ENCODE measurements at regions not wholly inside any gene's neighbourhood (a gene's known extent, or its start where the extent isn't known, plus 50 kb on each side); places are given as distances from the start of the nearest gene placed in this dataset.

DNA sequence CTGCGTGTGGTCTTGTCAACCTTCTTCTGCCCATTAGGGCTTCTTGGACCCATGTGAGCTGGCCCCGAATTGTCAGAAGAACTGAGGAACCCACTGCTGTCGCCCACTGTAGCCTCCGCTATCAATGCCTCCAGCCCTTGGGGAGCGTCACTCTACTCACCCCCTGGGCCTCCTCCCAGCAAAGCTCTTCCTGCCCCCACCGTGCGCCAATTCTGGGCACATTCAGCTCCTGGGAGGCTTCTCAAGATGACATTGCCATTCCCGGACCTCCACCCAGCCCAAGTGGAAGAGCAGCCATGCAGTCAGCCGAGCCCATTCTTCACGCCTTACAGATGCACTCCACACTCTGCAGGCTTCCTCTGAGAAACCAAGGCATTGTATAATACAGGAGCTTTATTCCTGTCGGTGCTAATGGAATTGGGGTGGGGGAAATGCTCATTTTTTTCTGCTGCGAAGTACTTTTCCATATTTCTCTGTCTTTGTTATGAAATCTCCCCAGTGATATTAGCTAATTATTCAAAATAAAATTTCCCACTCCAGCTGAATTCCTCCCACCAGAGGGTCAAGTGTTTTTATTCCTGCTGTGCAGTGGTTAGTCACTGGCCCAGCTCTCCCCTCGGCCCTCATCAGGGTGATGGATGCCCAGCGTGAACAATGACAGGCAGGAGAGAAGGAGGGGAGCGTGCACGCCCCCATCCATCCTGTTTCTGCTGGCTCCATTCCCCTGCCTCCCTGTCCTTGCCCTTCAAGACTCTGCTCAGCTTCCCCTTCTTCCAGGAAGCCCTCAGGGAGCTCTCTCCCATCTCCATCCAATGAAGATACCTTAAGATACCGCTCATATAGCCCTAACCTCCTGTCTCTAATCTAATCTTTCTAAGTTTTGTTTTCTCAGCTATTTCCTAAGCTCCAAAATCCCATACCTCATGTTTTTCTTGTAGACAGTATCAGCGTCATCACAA is 87.7 kb downstream of the C16orf95 start:
- DNase-seq (ENCODE audit: low spot score), result no peak

DNA sequence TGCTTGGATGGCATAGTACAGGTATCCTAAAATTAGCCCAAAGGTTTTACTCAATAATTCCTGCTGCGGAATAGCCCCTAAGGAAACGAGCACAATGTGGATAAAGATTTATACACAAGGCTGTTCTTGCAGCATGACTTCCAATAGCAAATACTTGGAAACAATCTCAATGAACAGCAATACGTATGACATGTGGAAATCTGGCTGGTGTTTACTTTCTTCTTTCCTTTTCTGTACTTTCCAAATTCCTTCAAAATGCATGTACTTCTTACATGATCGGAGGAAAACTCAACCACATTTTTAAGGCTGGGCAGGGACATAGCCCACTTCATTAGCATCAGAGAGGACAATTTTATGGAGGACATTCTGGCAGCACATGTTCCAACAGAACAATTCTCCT is 86.6 kb downstream of the C16orf95 start:
- DNase-seq (ENCODE audit: low spot score), result no peak

DNA sequence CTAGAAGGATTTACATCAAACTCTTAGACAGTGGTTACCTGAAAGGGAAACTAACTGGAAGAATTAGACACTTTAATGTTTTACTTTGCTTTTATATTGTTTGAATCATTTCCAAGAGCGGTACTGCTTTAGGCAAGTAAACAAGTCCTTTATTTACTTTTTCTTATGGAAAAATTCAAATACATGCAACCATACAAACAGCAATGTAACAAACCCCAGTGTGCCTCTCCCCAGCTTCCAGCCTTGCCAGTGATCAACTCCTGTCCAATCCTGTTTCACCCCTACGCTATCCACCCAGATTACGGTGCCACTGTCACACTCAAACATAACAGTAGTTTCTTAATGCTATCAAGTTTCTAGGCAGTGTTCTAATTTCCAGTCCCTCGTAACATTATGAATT is 85.9 kb downstream of the C16orf95 start:
- no peak for DNase-seq (ENCODE audit: low spot score)

DNA sequence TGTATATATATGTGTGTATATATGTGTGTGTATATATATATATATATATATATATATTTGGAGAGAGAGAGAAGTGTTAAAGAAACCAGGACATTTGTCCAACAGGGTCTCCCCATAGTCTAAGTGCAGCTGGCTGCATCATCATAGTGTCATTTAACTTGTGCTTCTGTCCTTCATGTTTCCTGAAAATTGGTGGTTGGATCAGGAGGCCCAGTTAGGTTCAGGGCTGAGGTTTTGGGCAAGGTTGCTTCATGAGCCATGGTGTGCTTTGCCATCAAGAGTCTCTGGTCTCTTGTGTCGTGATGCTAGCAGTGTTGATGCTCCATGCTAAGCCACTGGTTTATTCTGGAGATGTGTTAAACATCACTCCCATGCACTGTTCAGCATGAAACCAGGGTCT is 85.3 kb downstream of the C16orf95 start:
- DNase-seq (ENCODE audit: low spot score), result no peak

DNA sequence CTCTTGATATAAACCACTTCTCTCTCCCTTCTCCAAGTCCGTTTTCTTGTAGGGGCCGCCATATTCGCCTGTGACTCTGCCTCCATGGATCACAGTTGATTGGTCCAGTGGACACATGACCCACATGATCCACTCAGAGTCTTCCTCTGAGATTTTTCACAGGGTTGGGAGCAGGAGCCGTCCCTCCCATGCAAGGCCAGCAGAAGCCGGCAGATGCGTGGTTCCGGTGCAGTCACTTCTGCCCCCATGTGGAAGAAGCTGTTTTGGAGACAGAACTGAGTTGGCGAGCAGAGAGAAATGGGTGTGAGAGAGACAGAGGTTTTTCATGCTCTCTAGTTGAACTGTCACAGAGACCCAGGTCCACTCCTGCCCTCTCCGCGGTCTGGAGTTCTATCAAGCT is 83.3 kb downstream of the C16orf95 start:
- DNase-seq (ENCODE audit: low spot score), result no peak

DNA sequence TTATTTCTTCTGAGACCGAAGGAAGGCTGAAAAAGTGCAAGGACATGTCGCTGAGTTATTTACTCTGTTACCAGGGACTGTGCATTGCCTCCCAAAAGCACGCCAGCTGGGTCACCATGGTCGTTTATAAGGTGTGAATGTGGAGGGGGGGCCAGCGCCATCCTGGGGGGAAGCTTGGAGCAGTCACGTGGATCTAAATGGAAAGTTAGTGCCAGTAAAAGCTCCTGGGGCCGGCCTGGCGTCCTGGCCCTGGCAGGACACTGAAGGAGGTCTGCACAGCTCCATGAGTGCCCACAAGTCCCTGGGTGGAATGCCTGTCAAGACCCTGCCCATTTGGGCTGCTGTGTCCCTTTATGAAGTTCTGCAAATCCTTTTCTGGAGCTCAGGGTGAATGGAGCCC is 82.6 kb downstream of the C16orf95 start:
- no peak for DNase-seq (ENCODE audit: low spot score)

DNA sequence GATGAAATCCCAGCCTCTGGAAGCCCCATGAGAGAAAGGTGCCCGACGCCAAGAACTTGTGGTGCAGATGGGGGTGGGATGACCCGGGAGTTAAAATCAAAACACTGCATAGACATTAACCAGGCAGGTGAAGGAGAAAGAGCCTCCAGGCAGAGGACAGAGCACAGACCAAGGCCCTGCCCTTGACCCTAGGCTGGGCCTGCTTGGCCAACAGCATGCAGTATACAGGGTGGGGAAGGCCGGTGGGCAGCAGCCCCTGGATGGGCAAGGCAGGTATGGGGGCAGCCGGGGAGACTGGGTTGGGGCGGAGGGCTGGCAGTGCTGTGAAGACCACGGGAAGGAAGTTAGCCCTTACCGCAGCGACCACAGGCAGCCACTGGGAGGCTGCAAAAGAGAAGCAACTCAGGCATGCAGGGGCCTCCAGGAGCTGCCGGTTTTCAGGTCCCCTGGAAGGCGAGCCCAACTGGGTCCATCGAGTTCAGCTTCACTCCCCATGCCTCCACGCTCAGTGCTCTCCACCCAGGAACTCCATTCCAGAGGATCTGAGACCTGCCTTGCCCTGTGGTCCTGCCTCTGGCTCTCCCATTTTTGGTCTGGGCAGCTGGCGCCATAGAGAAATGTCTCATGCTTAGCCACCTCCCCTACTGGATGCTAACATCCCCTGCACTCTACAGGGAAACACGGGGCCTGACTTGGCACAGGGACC is 81.2 kb downstream of the C16orf95 start:
- DNase-seq (ENCODE audit: low spot score), result no peak

DNA sequence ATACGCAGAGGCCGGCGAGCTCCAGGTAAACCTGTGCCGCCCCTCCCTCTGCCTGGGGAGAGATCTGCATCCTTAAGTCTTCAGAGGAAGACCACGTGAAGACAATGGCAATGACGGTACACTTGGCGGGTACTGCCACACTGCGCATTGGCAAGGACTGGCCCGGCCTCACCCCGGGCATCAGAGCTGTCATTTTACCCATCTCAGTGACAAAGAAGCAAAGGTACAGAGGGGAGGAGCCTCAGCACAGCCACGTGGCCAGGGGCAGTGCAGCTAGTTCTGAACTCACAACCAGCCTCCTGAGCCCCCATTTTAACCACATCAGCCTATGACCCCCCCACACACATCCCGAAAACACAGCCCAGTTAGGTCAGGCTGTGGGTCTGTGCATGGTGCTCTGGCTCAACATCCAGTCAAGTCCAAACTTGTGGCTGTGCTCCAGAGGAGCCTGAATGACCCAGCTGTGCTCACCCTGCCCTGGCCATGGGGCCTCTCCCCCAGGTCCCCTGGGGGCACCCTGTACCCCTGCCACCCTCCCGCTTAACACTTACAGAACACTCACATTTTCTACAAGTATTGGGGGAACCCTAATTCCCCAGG is 80.6 kb downstream of the C16orf95 start:
- no peak for DNase-seq (ENCODE audit: low spot score)

DNA sequence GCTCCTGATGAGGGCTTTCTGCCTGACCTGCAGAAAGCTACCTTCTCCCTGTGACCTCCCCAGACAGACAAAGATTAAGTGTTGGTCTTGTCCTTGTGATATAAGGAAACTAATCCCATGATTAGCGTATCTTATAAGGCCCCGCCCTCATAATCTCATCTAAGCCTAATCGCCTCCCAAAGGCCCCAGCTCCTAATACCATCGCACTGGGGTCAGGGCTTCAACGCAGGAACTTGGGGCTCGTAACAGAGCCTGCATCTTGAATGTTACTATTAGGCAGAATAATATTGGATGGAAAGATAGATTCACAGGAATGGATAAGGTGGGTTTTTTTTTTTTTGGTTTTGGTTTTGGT is 78.9 kb downstream of the C16orf95 start:
- no peak for DNase-seq (ENCODE audit: low spot score)

DNA sequence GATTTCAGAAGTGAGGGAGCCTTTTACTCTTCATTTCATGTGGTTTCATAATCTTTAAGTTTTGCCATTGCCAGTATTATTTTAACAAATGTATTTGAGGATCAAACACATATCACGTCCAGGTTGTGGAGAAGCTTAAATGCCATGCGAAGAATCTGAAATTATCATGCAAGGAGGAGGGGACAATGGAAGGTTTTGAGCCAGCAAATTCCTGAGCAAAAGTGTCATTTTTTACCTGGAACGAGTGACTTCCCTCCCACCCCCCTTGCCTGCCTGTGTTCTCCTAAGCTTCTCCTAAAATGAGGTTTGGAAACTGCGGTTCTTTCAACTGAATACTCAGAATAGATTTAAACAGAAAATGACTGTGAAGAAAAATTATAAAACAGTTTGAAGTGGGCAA is 77.6 kb downstream of the C16orf95 start:
- DNase-seq (ENCODE audit: low spot score), result no peak

DNA sequence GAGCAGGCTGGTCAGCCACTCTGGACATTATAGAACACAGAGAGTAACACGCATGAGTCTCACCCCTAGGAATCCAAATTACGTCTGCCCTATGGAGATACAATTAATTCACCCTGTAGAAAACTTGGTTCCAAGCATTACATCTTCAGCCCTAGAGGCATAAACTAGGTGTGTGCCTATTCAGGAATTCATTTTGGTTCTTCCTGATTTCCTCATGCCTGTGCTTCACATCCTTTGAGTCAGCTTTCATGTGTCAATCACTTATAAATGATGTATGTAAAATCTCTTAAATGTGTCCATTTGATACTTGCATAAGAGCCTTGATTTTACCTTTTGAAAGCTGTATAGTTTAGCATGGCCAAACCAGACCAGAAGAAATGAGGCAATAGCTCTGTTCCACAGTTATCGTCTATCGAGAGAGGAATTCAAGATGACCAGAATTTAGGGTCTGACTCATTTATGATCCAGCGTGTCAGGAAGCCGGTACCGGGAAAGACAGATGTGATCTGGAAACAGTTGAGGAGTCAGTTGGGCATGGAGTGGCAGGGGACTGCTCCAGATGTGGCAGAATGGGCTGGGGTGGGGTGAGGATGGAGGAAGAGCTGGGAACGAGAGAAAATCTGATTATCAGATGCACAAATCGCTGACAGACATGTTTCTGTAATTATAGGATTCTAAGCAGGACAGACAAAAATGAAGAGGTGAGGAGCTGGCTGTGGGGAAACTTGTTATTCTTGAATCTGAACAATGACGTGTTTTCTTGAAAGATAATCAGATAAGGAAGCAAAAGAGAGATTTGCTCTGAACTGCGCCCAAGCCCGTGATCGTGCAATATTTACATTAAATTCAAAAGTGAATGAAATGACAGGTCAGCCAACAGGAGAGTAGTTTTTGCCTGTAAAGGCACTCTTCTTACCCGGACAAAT is 76.7 kb downstream of the C16orf95 start:
- no peak for DNase-seq (ENCODE audit: low spot score)

DNA sequence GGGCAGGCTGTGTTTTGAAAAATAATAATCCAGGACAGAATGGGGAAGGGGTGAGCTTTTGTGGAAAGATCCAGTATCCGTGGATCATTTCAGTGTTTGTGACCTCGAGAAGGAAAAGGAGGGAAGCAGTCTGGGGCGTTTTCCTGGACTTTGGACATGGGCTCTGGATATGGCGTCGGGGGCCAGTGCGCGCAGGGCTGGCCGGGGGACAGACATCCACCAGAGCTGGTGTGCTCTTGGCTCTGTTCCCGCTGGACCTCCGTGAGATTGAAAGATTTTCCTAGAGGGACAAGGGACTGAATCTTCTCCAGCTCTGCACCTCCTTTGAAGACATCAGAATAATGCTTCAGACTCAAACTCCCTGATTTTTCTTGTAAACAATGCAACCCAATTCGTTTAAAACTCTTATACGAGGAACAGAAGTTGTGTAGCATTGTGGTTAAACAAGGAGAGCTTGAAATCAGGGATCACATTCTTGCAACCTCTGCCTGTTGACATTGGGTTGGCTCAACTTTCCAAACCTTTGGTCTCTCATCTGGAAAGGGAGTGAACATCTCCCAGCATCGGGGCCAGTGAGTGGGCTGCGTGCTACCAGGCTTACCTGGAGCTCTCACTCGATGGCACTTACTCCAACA is 75.9 kb downstream of the C16orf95 start:
- no peak for DNase-seq (ENCODE audit: low spot score)

DNA sequence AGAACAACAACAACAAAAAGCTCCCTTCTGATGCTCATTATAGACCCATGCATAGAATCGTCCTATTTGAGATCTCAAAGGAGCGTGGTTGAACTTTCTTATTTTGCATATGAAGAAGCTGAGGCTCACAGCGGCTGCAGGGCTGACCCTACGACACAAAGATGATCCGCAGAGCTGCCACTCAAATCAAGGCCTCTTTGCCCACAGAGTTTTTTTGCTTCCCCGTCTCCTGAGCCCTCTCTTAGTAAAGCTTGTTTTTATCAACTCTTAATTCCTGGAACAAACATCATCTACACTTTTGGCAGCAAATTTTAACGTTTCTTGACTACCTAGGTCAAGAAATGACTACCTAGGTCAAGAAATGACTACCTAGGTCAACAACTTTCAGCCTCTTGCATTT is 73.7 kb downstream of the C16orf95 start:
- no peak for DNase-seq (ENCODE audit: low spot score)

DNA sequence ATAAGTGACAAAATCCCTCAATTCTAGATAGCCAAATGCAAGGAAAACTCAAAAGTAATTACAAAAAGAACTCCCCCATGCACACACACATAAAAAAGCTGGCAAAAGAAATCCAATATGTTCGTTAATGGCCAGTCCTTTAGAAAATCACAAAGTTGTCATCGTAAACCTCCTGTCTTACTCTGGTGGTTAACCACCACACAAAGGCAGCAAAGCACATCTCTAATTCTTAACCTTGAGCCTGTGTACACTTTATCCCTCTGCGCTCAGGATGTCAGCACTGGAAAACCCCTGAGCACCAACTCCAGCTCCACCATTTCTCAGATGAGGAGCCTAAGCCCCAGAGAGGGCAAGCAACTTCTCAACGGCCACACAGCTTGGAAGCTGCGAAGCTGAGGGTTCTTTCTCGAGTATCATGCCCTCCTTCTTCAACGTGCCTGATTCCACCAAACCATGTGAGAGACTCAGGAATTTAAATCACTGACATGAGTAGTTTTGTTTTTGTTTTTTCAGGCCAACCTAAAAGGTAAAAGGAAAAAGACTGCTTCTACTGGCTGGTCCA is 72.5 kb downstream of the C16orf95 start:
- DNase-seq (ENCODE audit: low spot score), result no peak

DNA sequence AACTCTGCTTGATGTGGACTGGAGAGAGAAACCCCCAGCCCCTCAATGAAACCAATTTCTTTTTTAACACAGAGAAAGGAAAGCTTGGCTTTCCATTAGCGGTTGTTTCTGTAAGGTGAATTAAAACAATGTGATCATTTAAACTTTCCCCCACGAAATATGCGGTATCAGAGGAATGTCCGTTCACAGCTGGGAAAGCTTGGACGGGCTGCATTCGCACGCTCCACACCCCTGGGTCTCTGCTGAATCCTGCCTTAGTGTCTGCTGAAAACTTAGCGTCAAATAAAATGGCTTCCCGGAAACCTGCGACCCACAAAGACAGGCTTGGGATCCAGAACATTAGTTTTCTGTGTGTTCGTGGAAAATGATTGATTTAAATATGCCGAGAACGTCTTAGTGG is 71.7 kb downstream of the C16orf95 start:
- DNase-seq (ENCODE audit: low spot score), result no peak

DNA sequence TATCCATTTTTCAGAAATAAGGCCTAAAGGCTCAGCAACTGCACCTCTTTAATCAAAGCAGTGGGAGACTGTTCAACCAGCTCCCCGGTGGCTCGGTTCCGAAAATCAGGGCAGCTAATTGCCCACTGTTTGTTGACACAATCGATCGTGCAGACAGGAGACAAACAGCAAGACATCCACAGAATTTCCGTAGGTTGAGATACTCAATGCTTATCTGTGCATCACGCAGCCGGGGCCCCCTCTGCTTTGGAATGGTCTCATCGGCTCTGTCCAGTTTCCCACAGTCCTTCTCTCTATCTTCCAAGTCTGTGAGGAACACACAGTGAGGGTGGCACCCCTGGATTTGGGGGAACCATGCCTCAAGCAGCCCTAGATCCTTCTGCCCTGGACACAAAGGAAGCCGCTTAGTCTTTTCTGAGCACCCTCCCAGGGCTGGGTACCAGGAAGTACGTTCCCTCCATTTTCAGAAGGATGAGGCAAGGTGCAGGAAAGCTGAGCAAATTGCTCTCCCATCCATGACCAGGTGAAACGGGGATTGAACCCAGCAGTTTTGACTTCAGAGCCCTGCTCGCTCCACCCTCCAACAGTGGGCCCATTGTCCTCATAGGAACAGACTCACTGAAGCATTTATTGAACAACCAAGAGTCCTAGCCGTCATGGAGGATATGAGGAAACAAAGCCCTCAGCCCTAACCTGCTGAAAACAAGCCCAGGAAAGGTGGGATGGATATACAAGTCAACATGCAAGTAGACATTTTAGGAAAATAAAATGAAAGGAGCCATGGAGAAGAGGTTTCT is 70.7 kb downstream of the C16orf95 start:
- no peak for DNase-seq (ENCODE audit: low spot score)

DNA sequence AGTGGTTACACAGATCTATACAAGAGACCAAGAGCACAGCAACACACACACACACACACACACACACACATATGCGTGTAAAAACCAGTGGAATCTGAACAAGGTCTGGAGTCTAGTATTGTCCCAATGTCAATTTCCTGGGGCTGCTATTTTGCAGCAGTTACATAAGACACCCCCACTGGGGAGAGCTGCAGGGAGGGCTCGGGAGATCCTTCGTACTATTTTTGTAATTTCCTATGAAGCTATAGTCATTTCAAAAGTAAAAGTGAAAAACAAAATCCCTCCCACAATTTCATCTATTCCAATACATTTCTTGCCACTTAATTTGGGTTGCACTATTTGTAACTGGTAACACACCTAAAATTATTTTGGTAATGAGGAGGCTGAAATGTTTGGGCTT is 68.5 kb downstream of the C16orf95 start:
- no peak for DNase-seq (ENCODE audit: low spot score)

DNA sequence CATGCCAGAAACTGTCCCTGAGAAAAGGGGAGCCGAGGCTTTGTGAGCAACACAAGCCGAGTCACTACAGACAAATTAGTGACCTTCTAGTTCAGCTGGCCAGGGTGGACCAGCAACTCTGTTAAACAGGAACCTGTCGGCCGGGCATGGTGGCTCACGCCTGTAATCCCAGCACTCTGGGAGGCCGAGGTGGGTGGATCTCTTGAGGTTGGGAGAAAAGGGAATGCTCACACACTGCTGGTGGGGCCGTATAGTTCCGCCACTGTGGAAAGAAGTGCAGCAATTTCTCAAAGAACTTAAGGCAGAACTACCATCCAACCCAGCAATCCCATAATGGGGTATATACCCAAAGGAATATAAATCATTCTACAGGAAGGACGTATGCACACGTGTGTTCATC is 67.8 kb downstream of the C16orf95 start:
- no peak for DNase-seq (ENCODE audit: low spot score)

DNA sequence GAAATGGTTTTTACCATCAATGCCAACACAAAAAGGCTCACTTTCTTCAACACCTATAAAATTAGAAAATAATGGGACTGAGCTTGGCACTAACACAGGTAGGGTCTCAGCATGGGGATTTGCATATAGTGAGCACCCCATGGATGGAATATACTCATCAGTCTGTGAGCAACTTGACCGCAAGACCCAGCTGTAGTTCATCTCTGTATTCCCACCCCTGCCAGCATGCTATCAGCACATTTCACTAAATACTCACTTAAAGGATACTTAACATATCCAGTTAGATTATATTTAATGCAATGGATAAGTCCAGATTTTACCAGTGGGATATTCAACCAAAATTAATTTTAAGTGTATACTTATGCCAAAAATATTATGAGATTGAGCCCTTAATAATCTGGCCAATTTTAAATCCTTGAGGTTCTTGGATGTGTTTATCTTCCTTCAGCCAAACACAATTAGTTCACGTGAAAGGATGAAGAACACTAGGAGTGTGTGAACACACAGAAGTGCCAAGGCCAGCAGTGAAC is 66.7 kb downstream of the C16orf95 start:
- DNase-seq (ENCODE audit: low spot score), result no peak

All from CD4-positive, alpha-beta T cell treated with Interleukin-2 at 100 ng/mL for 4 hours (primary cell).